Right lobe of liver (tissue), 6 donors: ENCODE measurements at regions not wholly inside any gene's neighbourhood (a gene's known extent, or its start where the extent isn't known, plus 50 kb on each side); places are given as distances from the start of the nearest gene placed in this dataset.

Experiments used
- ATAC-seq, 4 donors: fragments of 200-7000 bp; cut with Tn5 transposase; one replicate each; pipeline ENCODE4 v1.9.1; 2020; ENCODE audit warnings: mild to moderate bottlenecking in 4 of 4, moderate library complexity in 4 of 4
- DNase-seq, 3 donors: peaks; one replicate each; pipeline ENCODE4 v3.0.0-alpha.2; 2020
- H3K27ac ChIP-seq, 3 donors: fragments of 200-600 bp; one replicate each; pipeline ENCODE4 v1.8.0; 2022
- H3K27me3 ChIP-seq, 2 donors: fragments of 200-600 bp; one replicate each; pipeline ENCODE4 v1.8.0; 2022
- H3K36me3 ChIP-seq, 4 donors: fragments of 200-600 bp; sonication (generic) in 1 of 4; one replicate each; pipeline versions ENCODE4 v1.5.1 to v1.8.0; 2017 to 2022; ENCODE audit warnings: control low read depth in 1 of 4
- H3K4me1 ChIP-seq, 4 donors: fragments of 200-600 bp; sonication (generic) in 1 of 4; one replicate each; pipeline versions ENCODE4 v1.5.1 to v1.8.0; 2017 to 2022; ENCODE audit warnings: control low read depth in 1 of 4
- H3K4me3 ChIP-seq, 3 donors: fragments of 200-600 bp; one replicate each; pipeline ENCODE4 v1.8.0; 2022
- H3K9me3 ChIP-seq, 4 donors: fragments of 200-600 bp; sonication (generic) in 1 of 4; one replicate each; pipeline versions ENCODE4 v1.5.1 to v1.8.0; 2017 to 2022; ENCODE audit warnings: control low read depth in 1 of 4
- CTCF ChIP-seq, 4 donors: fragments of 200-600 bp in 3 of 4; fragments of 450-650 bp in 1 of 4; IDR thresholded peaks; one replicate each; pipeline versions ENCODE4 v1.5.1 to v1.8.0; 2016 to 2022; ENCODE audit warnings: antibody characterized with exemption in 4 of 4, mild to moderate bottlenecking in 2 of 4
- POLR2A ChIP-seq: fragments of 450-650 bp; IDR thresholded peaks from one replicate; pipeline ENCODE4 v1.6.1; 2017; ENCODE audit warnings: antibody characterized with exemption, mild to moderate bottlenecking
- WGBS: methylation state at CpG from one replicate; pipeline ENCODE4 v1.1.6; 2018; ENCODE audit warnings: low coverage, low lambda C conversion rate; ENCODE audit not compliant: insufficient coverage; ENCODE audit errors: missing lambda C conversion rate; 5-methylcytosine and 5-hydroxymethylcytosine counted together
- intact Hi-C, 2 donors: fragments of 100-400 bp; cut with DNase I; formaldehyde crosslinking; loops; one replicate each; pipeline versions ENCODE4 v1.11.2 to v1.14.1; 2022
- donor health status: DM: no; HTN: yes; CAD: no.
- donor health status: DM: no; HTN: no; CAD: no.
- donor health status: DM: no; HTN: no; CAD: no.
- donor health status: DM: no; HTN: yes; CAD: no.
- donor health status: DM: no; HTN: yes; CAD: no.

- no peaks in the 10 kb centered on the region for H3K27me3 ChIP-seq
- no peak for DNase-seq
- H3K4me3 ChIP-seq = no peak overlapping the region
- TF ChIP-seq CTCF (IDR thresholded peaks at IDR 0.05) (no peak), POLR2A (no peak)
- no peaks in the 10 kb centered on the region for H3K36me3 ChIP-seq
- no peak overlapping the region for H3K27ac ChIP-seq
- 41% methylated on average over 5 of the region's 5 CpGs for WGBS
- H3K9me3 ChIP-seq = no peaks in the 10 kb centered on the region
- no peak for ATAC-seq
- intact Hi-C loops = no loop called here
- no peaks in the 10 kb centered on the region for H3K4me1 ChIP-seq
Observed at GRCh38 chr10:118911363-118911762, 118.2 kb upstream of the NANOS1 start.

- H3K27ac ChIP-seq = no peak overlapping the region
- intact Hi-C loops = no loop called here
- H3K4me1 ChIP-seq = no peaks in the 10 kb centered on the region
- no peaks in the 10 kb centered on the region for H3K27me3 ChIP-seq
- TF ChIP-seq POLR2A (no peak), CTCF (IDR thresholded peaks at IDR 0.05) (no peak)
- no peaks in the 10 kb centered on the region for H3K9me3 ChIP-seq
- ATAC-seq (no peak), DNase-seq (no peak)
- H3K36me3 ChIP-seq = no peaks in the 10 kb centered on the region
- no peak overlapping the region for H3K4me3 ChIP-seq
- 69% methylated on average over 4 of the region's 4 CpGs for WGBS
Observed at GRCh38 chr10:118912961-118913600, 116.4 kb upstream of the NANOS1 start.

GRCh38 chr10:118913825-118914224, 115.7 kb upstream of the NANOS1 start:
- Histone ChIP-seq H3K27me3 (no peaks in the 10 kb centered on the region), H3K27ac (no peak overlapping the region), H3K4me3 (no peak overlapping the region), H3K36me3 (no peaks in the 10 kb centered on the region), H3K9me3 (no peaks in the 10 kb centered on the region), H3K4me1 (no peaks in the 10 kb centered on the region)
- intact Hi-C loops = no loop called here
- WGBS = 25% methylated on average over 4 of the region's 4 CpGs
- DNase-seq = no peak
- TF ChIP-seq POLR2A = no peak
- no peak for TF ChIP-seq CTCF (IDR thresholded peaks at IDR 0.05)
- peak in 1 of 4 donors; percentile 18 for ATAC-seq

GRCh38 chr10:118914629-118915028, 114.9 kb upstream of the NANOS1 start:
- H3K27ac ChIP-seq = no peak overlapping the region
- WGBS = 58% methylated on average over 2 of the region's 4 CpGs
- ATAC-seq = no peak
- DNase-seq = no peak
- no peaks in the 10 kb centered on the region for H3K9me3 ChIP-seq
- no peaks in the 10 kb centered on the region for H3K27me3 ChIP-seq
- H3K4me3 ChIP-seq = no peak overlapping the region
- no peaks in the 10 kb centered on the region for H3K36me3 ChIP-seq
- no peaks in the 10 kb centered on the region for H3K4me1 ChIP-seq
- TF ChIP-seq CTCF (IDR thresholded peaks at IDR 0.05) (no peak), POLR2A (no peak)
- intact Hi-C loops = no loop called here

GRCh38 chr10:118915161-118915560, 114.4 kb upstream of the NANOS1 start:
- 63% methylated on average over 6 of the region's 8 CpGs for WGBS
- no peaks in the 10 kb centered on the region for H3K36me3 ChIP-seq
- H3K27ac ChIP-seq = no peak overlapping the region
- TF ChIP-seq CTCF (IDR thresholded peaks at IDR 0.05) (no peak), POLR2A (no peak)
- ATAC-seq (no peak), DNase-seq (no peak)
- intact Hi-C loops = no loop called here
- no peaks in the 10 kb centered on the region for H3K4me1 ChIP-seq
- H3K27me3 ChIP-seq = no peaks in the 10 kb centered on the region
- H3K9me3 ChIP-seq = no peaks in the 10 kb centered on the region
- H3K4me3 ChIP-seq = no peak overlapping the region
